ENCODE measurements at regions not wholly inside any gene's neighbourhood (a gene's known extent, or its start where the extent isn't known, plus 50 kb on each side); places are given as distances from the start of the nearest gene placed in this dataset.

GRCh38 chr3:127107002-127107401 is 85.9 kb upstream of the PRR23E start:
- H3F3A ChIP-seq (replicated peaks; ENCODE audit: low read depth) = no peaks in the 10 kb centered on the region
- no peak overlapping the region for H2AFZ ChIP-seq
- TF ChIP-seq, protein P1, sequence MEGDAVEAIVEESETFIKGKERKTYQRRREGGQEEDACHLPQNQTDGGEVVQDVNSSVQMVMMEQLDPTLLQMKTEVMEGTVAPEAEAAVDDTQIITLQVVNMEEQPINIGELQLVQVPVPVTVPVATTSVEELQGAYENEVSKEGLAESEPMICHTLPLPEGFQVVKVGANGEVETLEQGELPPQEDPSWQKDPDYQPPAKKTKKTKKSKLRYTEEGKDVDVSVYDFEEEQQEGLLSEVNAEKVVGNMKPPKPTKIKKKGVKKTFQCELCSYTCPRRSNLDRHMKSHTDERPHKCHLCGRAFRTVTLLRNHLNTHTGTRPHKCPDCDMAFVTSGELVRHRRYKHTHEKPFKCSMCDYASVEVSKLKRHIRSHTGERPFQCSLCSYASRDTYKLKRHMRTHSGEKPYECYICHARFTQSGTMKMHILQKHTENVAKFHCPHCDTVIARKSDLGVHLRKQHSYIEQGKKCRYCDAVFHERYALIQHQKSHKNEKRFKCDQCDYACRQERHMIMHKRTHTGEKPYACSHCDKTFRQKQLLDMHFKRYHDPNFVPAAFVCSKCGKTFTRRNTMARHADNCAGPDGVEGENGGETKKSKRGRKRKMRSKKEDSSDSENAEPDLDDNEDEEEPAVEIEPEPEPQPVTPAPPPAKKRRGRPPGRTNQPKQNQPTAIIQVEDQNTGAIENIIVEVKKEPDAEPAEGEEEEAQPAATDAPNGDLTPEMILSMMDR (conservative IDR thresholded peaks at IDR 0.05; ENCODE audit: low read depth in 2 of 2) = no peak
- no peak for TF ChIP-seq STAT1 (IDR thresholded peaks at IDR 0.05; ENCODE audit: unreplicated experiment)
- no peak for TF ChIP-seq NANOG (IDR thresholded peaks at IDR 0.05; ENCODE audit: borderline replicate concordance)
- no peak for TF ChIP-seq EZH2phosphoT487 (IDR thresholded peaks at IDR 0.05; ENCODE audit: unreplicated experiment)
- no peak for TF ChIP-seq ZNF114 (CRISPR knock-in tag; IDR thresholded peaks at IDR 0.05)
- TF ChIP-seq JUNB (IDR thresholded peaks at IDR 0.05; ENCODE audit: unreplicated experiment) = no peak
- TF ChIP-seq POLR2AphosphoS5 (IDR thresholded peaks at IDR 0.05; ENCODE audit: low read depth) = no peak
- TF ChIP-seq EZH2 (IDR thresholded peaks at IDR 0.05; ENCODE audit: low read depth, unreplicated experiment) = no peak
- TF ChIP-seq REST (IDR thresholded peaks at IDR 0.05; ENCODE audit: unreplicated experiment) = no peak
- Mint-ChIP-seq H3K36me3 (ENCODE audit: low read depth) (peaks cover 7% of the 10 kb centered on the region; the same call in 2 of the 3 replicates), H3K27ac (no peak overlapping the region), H3K27me3 (ENCODE audit: insufficient read depth, low read depth, poor library complexity) (peaks cover 5% of the 10 kb centered on the region), H3K4me3 (no peak overlapping the region), H3K9me3 (peaks cover 11% of the 10 kb centered on the region; the same call in 2 of the 3 replicates), H3K4me1 (peaks cover 12% of the 10 kb centered on the region)
- no peaks in the 10 kb centered on the region for H3K9me2 ChIP-seq (ENCODE audit: insufficient read depth)
- H3K79me2 ChIP-seq (replicated peaks; ENCODE audit: insufficient read depth) = no peaks in the 10 kb centered on the region
- no peak overlapping the region for H3K4me3 ChIP-seq
- no peak for ATAC-seq
- H3K4me2 ChIP-seq = no peak overlapping the region
- no peaks in the 10 kb centered on the region for H3K36me3 ChIP-seq (ENCODE audit: insufficient read depth)
- no peaks in the 10 kb centered on the region for H3K4me1 ChIP-seq (ENCODE audit: insufficient read depth)
- DNase-seq (ENCODE audit: low spot score) = no peak
- H3K27me3 ChIP-seq (ENCODE audit: insufficient read depth) = no peaks in the 10 kb centered on the region
- H4K20me1 ChIP-seq (replicated peaks; ENCODE audit: insufficient read depth) = no peaks in the 10 kb centered on the region
- H3K27ac ChIP-seq (ENCODE audit: low read depth) = no peak overlapping the region

DNA sequence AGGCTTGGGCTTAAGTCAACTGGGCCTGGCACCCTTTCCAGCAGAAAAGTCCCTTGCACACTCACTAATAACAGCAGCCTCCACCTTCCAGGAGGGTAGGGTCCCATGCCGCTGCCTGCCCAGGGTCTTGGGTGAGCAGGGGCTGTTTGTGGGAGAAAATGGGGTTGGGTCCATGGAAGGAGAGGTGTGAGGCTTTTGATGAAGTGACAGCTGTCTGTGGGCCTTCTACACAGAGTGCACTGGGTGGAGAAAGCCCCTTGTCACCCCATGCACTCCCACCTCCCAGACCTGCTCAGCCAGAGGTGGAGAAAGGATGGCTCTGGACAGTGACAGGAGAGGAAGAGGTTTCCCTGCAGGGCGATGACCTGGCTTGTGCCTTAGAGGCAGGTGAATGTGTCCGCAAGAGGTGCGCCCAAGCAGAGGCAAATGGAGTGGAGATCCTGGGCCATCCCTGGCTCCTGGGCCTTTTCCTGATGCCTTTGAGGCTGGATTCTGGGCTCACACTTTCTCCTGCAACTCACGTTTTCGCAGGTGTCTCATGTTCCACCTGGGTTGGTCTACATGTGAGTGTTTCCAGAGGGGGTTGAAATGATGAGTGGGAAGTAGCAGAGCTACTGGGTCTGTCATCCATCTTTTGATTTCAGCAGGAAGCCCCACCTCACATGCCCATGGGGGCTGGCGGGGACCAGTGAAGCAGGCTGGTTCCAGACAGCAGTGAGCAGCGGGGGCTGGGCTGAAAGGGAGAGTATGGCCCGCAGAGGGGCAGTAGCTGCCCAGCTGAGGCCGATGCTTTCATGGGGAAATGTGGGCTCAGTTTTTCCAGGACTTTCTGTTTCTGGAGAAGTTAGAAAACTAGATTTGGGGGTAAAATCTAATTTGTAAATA is 85.2 kb upstream of the PRR23E start:
- DNase-seq (ENCODE audit: low spot score) = no peak
- H3K9me3 Mint-ChIP-seq = peaks cover 18% of the 10 kb centered on the region
- H3K9me2 ChIP-seq (ENCODE audit: insufficient read depth) = no peaks in the 10 kb centered on the region
- no peak for ATAC-seq
- H3K4me1 Mint-ChIP-seq = peaks cover 12% of the 10 kb centered on the region
- no peak overlapping the region for H3K4me3 Mint-ChIP-seq
- no peak overlapping the region for H2AFZ ChIP-seq
- no peaks in the 10 kb centered on the region for H4K20me1 ChIP-seq (replicated peaks; ENCODE audit: insufficient read depth)
- H3K27ac Mint-ChIP-seq = no peak overlapping the region
- peaks cover 5% of the 10 kb centered on the region for H3K27me3 Mint-ChIP-seq (ENCODE audit: insufficient read depth, low read depth, poor library complexity)
- H3K36me3 Mint-ChIP-seq (ENCODE audit: low read depth) = peaks cover 12% of the 10 kb centered on the region
- no peak overlapping the region for H3K4me3 ChIP-seq
- H3K27ac ChIP-seq (ENCODE audit: low read depth) = no peak overlapping the region
- H3K4me2 ChIP-seq = no peak overlapping the region
- no peaks in the 10 kb centered on the region for H3K36me3 ChIP-seq (ENCODE audit: insufficient read depth)
- H3K4me1 ChIP-seq (ENCODE audit: insufficient read depth) = no peaks in the 10 kb centered on the region
- H3F3A ChIP-seq (replicated peaks; ENCODE audit: low read depth) = no peaks in the 10 kb centered on the region
- H3K27me3 ChIP-seq (ENCODE audit: insufficient read depth) = no peaks in the 10 kb centered on the region
- H3K79me2 ChIP-seq (replicated peaks; ENCODE audit: insufficient read depth) = no peaks in the 10 kb centered on the region
- TF ChIP-seq POLR2AphosphoS5 (IDR thresholded peaks at IDR 0.05; ENCODE audit: low read depth) (no peak), ZNF114 (CRISPR knock-in tag; IDR thresholded peaks at IDR 0.05) (no peak), JUNB (IDR thresholded peaks at IDR 0.05; ENCODE audit: unreplicated experiment) (no peak), ZNF331 (CRISPR knock-in tag; IDR thresholded peaks at IDR 0.05; ENCODE audit: low read depth) (no peak), ETS1 (IDR thresholded peaks at IDR 0.05) (no peak), EZH2phosphoT487 (IDR thresholded peaks at IDR 0.05; ENCODE audit: unreplicated experiment) (no peak), NANOG (IDR thresholded peaks at IDR 0.05; ENCODE audit: borderline replicate concordance) (no peak)
- TF ChIP-seq, protein P1 (conservative IDR thresholded peaks at IDR 0.05; ENCODE audit: low read depth in 2 of 2) = no peak

All from GM23338 (cell line).